ENCODE measurements at regions not wholly inside any gene's neighbourhood (a gene's known extent, or its start where the extent isn't known, plus 50 kb on each side); places are given as distances from the start of the nearest gene placed in this dataset.

DNA sequence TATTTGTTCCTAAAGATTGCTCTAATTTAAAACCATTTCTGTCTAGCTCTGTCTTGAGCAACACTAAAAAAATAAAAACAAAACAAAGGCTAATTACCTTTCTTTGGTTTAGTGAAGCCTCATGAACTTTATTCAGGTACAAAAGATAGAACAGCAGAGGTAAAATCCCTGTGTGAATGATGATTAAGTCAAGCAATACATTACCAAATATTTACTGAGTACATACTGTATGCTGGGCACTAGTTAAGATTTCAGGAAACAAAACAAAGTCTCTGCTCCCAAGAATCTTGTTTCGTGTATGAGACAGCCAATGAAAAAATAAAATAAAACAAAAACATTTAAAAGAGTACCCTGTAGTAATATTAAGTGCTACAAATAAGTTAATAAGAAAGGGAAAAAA is 257.5 kb downstream of the RND3 start:
- no peaks in the 10 kb centered on the region for H3K4me1 Mint-ChIP-seq (ENCODE audit: low read depth)
- no peaks in the 10 kb centered on the region for H3K36me3 Mint-ChIP-seq (ENCODE audit: low read depth)
- intact Hi-C loops (cut with micrococcal nuclease), result no loop called here
- no peaks in the 10 kb centered on the region for H3K27me3 Mint-ChIP-seq (ENCODE audit: low read depth)
- DNase-seq (ENCODE audit: low spot score), result no peak
- no peak overlapping the region for H3K4me3 Mint-ChIP-seq (ENCODE audit: low read depth)
- no peaks in the 10 kb centered on the region for H3K9me3 Mint-ChIP-seq
- no peak overlapping the region for H3K27ac Mint-ChIP-seq

DNA sequence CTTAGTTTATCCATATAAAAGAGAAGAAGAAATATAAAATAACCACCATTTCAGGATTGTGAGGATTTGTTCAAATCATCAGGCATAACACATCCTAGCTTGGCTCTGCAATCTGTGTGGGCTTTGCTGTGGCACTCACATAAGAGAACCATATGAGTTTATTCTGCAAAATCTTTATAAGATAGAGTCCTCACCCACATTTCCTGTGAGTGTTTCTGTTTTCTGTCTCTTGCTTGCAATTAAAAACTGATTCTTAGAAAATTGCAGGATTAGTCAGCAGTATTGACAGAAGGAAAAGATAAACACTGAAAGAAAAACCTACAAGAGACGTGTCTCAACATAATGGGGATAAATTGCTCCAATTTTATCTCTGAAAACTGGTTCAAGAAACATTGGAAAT is 258.5 kb downstream of the RND3 start:
- H3K27me3 Mint-ChIP-seq (ENCODE audit: low read depth), result no peaks in the 10 kb centered on the region
- no peaks in the 10 kb centered on the region for H3K9me3 Mint-ChIP-seq
- H3K4me1 Mint-ChIP-seq (ENCODE audit: low read depth), result no peaks in the 10 kb centered on the region
- H3K36me3 Mint-ChIP-seq (ENCODE audit: low read depth), result no peaks in the 10 kb centered on the region
- DNase-seq (ENCODE audit: low spot score), result no peak
- no peak overlapping the region for H3K27ac Mint-ChIP-seq
- intact Hi-C loops (cut with micrococcal nuclease), result no loop called here
- H3K4me3 Mint-ChIP-seq (ENCODE audit: low read depth), result no peak overlapping the region

DNA sequence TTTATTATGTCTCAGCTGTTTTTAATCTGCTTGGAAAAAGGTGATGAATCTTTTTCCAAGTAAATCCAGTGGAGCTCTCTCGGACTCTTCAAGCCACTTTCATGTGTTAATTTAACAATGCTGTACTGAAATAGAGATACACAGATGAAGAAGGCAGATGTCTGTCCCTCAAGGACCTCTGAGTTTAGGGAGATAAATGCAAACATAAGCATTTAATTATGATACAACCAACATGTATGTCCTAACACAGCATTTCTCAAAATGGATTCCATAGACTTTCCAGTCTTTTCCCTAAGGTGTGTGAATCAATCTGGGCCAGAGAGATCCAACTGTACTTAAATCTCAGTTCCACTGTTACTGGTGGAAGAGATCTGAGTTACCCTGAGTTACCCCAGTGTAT is 262.4 kb downstream of the RND3 start:
- no peak for DNase-seq (ENCODE audit: low spot score)
- intact Hi-C loops (cut with micrococcal nuclease), result no loop called here
- H3K27me3 Mint-ChIP-seq (ENCODE audit: low read depth), result no peaks in the 10 kb centered on the region
- no peaks in the 10 kb centered on the region for H3K4me1 Mint-ChIP-seq (ENCODE audit: low read depth)
- H3K9me3 Mint-ChIP-seq, result no peaks in the 10 kb centered on the region
- H3K27ac Mint-ChIP-seq, result no peak overlapping the region
- H3K4me3 Mint-ChIP-seq (ENCODE audit: low read depth), result no peak overlapping the region
- no peaks in the 10 kb centered on the region for H3K36me3 Mint-ChIP-seq (ENCODE audit: low read depth)

DNA sequence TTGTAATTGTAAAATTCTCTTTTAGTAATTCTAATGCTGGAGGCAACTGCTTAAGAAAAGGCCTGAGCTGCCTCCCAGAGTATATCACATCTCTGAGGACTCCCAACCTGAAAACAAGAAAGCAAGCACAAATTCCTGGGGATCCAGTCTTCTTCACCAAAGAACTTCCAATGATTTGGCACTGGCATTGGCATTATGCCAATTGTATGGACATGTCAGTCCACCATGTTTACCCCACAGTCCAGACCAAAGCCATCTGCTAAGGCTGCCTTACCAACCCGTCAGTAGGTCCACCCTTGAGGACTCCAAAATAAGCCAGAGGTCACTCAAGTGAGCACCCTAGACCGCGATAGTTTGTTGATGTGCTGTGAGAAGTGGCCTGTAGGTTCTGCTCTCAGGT is 263.1 kb downstream of the RND3 start:
- no peak for DNase-seq (ENCODE audit: low spot score)
- H3K27me3 Mint-ChIP-seq (ENCODE audit: low read depth), result no peaks in the 10 kb centered on the region
- H3K36me3 Mint-ChIP-seq (ENCODE audit: low read depth), result no peaks in the 10 kb centered on the region
- no peak overlapping the region for H3K4me3 Mint-ChIP-seq (ENCODE audit: low read depth)
- H3K27ac Mint-ChIP-seq, result no peak overlapping the region
- no peaks in the 10 kb centered on the region for H3K9me3 Mint-ChIP-seq
- intact Hi-C loops (cut with micrococcal nuclease), result no loop called here
- no peaks in the 10 kb centered on the region for H3K4me1 Mint-ChIP-seq (ENCODE audit: low read depth)

DNA sequence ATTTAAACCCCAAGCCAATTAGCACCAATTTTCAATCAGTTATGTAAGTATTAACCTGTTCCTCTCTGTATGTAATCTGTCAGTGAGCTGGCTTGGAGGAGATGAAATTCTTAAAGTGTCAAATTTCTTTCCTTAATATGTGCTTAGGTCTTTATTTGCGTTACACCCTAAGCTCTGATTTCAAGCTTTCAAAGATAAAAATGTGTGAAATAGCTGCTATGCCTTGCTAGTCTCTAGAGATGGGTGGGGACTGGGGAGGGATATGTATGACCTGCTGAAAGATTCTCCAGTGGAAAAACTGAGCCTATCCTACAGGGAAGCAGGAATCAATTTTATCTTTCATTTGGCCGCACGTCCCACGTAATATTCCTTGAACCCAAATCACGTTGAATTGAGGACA is 264.5 kb downstream of the RND3 start:
- no peaks in the 10 kb centered on the region for H3K4me1 Mint-ChIP-seq (ENCODE audit: low read depth)
- no peak overlapping the region for H3K4me3 Mint-ChIP-seq (ENCODE audit: low read depth)
- no peaks in the 10 kb centered on the region for H3K27me3 Mint-ChIP-seq (ENCODE audit: low read depth)
- no peaks in the 10 kb centered on the region for H3K9me3 Mint-ChIP-seq
- no peak overlapping the region for H3K27ac Mint-ChIP-seq
- no peaks in the 10 kb centered on the region for H3K36me3 Mint-ChIP-seq (ENCODE audit: low read depth)
- intact Hi-C loops (cut with micrococcal nuclease), result no loop called here
- no peak for DNase-seq (ENCODE audit: low spot score)

DNA sequence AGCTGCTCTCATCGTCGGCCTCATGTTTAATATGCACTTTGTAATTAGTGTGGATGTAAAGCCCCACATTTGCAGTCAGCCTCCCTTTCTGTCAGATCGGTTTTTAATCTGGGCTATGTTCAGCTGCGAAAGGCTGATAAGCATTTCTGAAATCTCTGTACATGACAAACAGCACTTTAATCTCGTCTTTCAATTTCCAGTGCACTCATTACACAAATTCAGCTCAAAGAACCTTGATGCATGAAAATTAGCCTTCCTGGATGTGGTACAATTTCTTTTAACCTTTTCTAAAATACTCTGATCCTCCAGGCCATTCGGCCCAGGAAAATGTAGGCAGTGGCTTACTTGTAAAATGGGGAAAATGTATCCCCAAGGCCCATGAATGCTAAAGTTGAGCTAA is 265.1 kb downstream of the RND3 start:
- Mint-ChIP-seq H3K4me3 (ENCODE audit: low read depth) (no peak overlapping the region), H3K27ac (no peak overlapping the region), H3K4me1 (ENCODE audit: low read depth) (no peaks in the 10 kb centered on the region), H3K36me3 (ENCODE audit: low read depth) (no peaks in the 10 kb centered on the region), H3K9me3 (no peaks in the 10 kb centered on the region), H3K27me3 (ENCODE audit: low read depth) (no peaks in the 10 kb centered on the region)
- no peak for DNase-seq (ENCODE audit: low spot score)
- intact Hi-C loops (cut with micrococcal nuclease), result no loop called here

DNA sequence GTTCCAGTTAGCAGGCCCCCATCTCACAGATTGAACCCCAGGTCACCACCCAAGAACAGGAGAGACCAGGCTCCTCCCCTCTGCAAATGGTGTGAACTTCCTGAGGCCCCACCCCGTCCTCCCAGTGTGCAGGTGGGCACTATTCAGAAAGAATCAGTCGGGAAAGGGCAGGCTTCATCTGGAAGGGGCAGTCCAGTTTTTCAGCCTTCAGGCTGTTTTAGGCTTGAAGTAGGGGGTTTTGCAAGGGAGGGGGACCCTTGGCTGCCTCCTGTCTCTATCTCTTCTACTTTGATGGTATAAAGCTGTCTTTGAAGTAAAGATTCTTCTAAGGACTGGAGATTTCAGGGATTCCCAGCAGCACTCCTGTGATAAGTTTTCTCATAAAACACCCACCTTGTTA is 267.6 kb downstream of the RND3 start:
- H3K4me1 Mint-ChIP-seq (ENCODE audit: low read depth), result no peaks in the 10 kb centered on the region
- no peak overlapping the region for H3K4me3 Mint-ChIP-seq (ENCODE audit: low read depth)
- no peaks in the 10 kb centered on the region for H3K27me3 Mint-ChIP-seq (ENCODE audit: low read depth)
- no peak for DNase-seq (ENCODE audit: low spot score)
- intact Hi-C loops (cut with micrococcal nuclease), result no loop called here
- H3K27ac Mint-ChIP-seq, result no peak overlapping the region
- H3K36me3 Mint-ChIP-seq (ENCODE audit: low read depth), result no peaks in the 10 kb centered on the region
- H3K9me3 Mint-ChIP-seq, result no peaks in the 10 kb centered on the region

DNA sequence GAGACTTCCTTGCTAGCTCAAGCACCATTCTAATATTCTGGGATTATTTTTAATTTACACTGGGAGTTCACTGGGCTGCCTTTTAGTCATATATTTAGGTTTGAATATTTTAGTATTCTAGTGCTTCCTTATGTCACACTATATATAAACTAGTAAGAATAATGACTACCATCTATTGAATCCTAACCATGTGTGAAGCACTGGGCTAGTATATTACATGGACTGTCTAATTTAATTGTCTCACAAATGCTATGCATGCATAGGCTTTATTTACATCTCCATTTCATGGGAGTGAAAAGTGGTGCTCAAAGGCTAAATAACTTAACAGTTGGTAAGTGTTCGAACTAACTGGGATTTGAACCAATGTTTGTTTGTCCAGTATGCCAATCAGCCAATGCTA is 272.4 kb downstream of the RND3 start:
- H3K4me1 Mint-ChIP-seq (ENCODE audit: low read depth), result no peaks in the 10 kb centered on the region
- H3K27me3 Mint-ChIP-seq (ENCODE audit: low read depth), result no peaks in the 10 kb centered on the region
- H3K9me3 Mint-ChIP-seq, result no peaks in the 10 kb centered on the region
- H3K4me3 Mint-ChIP-seq (ENCODE audit: low read depth), result no peak overlapping the region
- no peak overlapping the region for H3K27ac Mint-ChIP-seq
- no peak for DNase-seq (ENCODE audit: low spot score)
- H3K36me3 Mint-ChIP-seq (ENCODE audit: low read depth), result no peaks in the 10 kb centered on the region
- intact Hi-C loops (cut with micrococcal nuclease), result no loop called here

DNA sequence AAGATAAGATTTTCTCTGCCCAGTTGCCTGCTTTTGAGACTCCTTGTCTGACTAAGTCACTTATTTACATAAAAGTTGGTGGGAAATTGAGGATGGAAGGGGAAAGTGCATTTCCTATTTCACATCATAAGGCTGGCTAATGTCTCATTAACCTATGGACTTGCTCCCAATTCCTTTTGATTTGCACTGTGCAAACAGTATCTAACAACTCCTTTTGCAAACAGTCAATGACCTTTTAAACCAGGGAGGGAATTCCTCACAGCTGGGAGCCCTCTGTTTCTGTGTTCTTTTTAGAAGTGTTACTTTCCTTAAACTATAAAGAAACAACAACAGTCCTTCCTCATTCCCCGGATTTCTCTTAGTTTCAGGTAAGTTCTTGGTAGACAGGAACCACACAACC is 272.8 kb downstream of the RND3 start:
- Mint-ChIP-seq H3K27me3 (ENCODE audit: low read depth) (no peaks in the 10 kb centered on the region), H3K4me1 (ENCODE audit: low read depth) (no peaks in the 10 kb centered on the region), H3K27ac (no peak overlapping the region), H3K4me3 (ENCODE audit: low read depth) (no peak overlapping the region), H3K9me3 (no peaks in the 10 kb centered on the region), H3K36me3 (ENCODE audit: low read depth) (no peaks in the 10 kb centered on the region)
- no peak for DNase-seq (ENCODE audit: low spot score)
- intact Hi-C loops (cut with micrococcal nuclease), result no loop called here

DNA sequence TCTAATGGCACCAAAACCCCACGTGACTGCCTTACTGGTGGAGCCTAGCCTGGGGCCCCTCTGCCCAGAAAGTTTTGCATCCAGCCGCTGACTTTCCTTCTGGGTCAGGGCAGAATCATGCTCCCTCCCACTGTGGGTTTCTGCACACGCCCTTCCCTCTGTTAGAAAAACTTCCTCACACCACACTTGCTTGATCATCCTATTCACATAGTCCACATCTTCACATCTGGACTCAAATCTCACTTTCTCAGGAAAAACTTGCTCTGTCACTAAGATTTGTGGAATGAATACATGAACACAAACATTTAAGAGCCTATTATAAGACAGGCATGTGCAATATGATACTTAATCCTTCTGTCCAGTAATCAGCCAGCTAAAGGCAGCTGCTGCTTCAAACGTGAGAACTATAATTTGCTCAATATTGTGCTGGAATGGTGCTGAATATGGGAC is 274.7 kb downstream of the RND3 start:
- no peak overlapping the region for H3K4me3 Mint-ChIP-seq (ENCODE audit: low read depth)
- no peak for DNase-seq (ENCODE audit: low spot score)

DNA sequence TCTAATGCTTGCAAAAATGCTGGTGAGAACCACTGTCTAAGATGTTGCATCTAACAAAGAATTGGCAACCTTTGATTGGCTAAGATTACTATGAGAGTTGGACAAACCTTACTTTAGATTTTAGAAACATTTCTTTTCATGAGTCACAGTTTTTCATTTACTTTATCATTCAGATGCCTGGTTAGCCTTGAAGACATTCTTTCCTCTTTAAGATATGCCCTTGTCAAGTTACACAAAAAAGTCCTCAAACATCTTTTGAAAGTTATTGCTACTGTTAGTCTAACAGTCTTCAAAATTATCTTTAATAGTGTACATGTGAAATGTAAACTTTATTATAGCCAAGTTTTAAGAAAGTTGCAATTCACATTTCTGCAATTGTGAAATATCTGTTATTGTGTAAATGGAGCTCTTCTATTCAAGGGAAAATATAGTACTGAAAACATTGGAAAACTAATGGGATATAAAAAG is 276.3 kb downstream of the RND3 start:
- intact Hi-C loops (cut with micrococcal nuclease), result no loop called here
- Mint-ChIP-seq H3K27ac (no peak overlapping the region), H3K4me3 (ENCODE audit: low read depth) (no peak overlapping the region), H3K4me1 (ENCODE audit: low read depth) (no peaks in the 10 kb centered on the region), H3K27me3 (ENCODE audit: low read depth) (no peaks in the 10 kb centered on the region), H3K9me3 (no peaks in the 10 kb centered on the region), H3K36me3 (ENCODE audit: low read depth) (no peaks in the 10 kb centered on the region)
- DNase-seq (ENCODE audit: low spot score), result no peak

More for the DNA sequence above, 274.7 kb downstream of the RND3 start:
- no peaks in the 10 kb centered on the region for H3K27me3 Mint-ChIP-seq (ENCODE audit: low read depth)
- H3K9me3 Mint-ChIP-seq, result no peaks in the 10 kb centered on the region
- H3K27ac Mint-ChIP-seq, result no peak overlapping the region
- no peaks in the 10 kb centered on the region for H3K36me3 Mint-ChIP-seq (ENCODE audit: low read depth)
- no peaks in the 10 kb centered on the region for H3K4me1 Mint-ChIP-seq (ENCODE audit: low read depth)
- intact Hi-C loops (cut with micrococcal nuclease), result no loop called here

DNA sequence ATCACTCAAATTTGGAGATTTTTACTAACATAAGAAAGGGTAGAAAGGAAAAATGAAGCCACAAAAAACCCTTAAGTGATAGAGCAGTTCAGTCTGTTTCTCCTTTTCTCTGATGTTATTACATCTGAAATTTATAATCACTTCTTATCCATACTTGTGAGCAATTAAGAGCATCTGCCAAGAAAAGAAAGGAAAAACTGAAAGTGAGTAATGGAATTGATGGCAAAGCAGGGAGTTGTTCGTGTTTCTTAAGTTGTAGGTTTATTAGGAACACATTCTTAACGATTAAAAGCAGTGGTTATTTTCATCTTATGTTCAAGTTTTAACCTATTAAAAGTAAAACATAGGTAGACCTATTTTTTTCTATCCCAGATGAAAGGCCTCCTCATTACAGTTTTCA is 277.7 kb downstream of the RND3 start:
- Mint-ChIP-seq H3K9me3 (no peaks in the 10 kb centered on the region), H3K4me3 (ENCODE audit: low read depth) (no peak overlapping the region), H3K27ac (no peak overlapping the region), H3K27me3 (ENCODE audit: low read depth) (no peaks in the 10 kb centered on the region), H3K4me1 (ENCODE audit: low read depth) (no peaks in the 10 kb centered on the region), H3K36me3 (ENCODE audit: low read depth) (no peaks in the 10 kb centered on the region)
- DNase-seq (ENCODE audit: low spot score), result no peak
- intact Hi-C loops (cut with micrococcal nuclease), result no loop called here

DNA sequence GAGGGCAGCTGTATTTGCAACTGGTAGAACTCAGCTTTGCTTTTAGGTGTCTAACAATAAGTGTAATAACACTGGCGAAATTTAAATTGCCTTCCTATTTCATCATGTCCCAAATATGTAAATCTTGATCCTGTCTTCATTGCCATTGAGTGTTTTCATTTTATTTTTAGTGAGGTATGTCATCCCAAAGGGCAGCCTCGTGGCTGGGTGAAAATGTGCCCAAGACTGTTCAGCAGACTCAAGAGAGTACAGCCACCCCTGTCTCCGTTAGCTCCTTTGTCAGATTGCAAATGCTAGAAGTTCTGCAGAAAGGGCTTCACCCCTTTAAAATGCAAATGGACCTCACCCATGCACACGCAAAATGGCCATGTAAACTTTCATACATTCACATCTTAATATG is 278.8 kb downstream of the RND3 start:
- intact Hi-C loops (cut with micrococcal nuclease), result no loop called here
- Mint-ChIP-seq H3K27ac (no peak overlapping the region), H3K4me3 (ENCODE audit: low read depth) (no peak overlapping the region), H3K36me3 (ENCODE audit: low read depth) (no peaks in the 10 kb centered on the region), H3K9me3 (no peaks in the 10 kb centered on the region), H3K4me1 (ENCODE audit: low read depth) (no peaks in the 10 kb centered on the region), H3K27me3 (ENCODE audit: low read depth) (no peaks in the 10 kb centered on the region)
- no peak for DNase-seq (ENCODE audit: low spot score)

DNA sequence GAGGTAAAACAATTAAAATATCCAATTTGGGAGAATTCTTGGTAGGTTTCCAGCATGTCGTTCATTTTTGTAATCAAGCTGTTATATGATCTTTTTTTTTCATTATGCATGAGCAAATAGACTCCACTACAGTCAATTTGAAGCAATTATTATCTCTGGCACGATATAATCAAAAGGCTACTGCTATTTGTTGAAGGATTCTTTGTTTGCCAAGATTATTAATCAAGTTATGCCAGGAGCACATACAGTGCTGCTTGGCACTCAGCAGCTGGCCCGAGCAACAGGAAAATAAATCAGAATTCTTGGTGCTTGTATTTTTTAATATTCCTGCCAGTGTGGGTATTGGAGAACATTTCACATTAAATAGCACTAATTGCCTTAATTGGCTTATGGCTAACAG is 279.5 kb downstream of the RND3 start:
- Mint-ChIP-seq H3K9me3 (no peaks in the 10 kb centered on the region), H3K27me3 (ENCODE audit: low read depth) (no peaks in the 10 kb centered on the region), H3K36me3 (ENCODE audit: low read depth) (no peaks in the 10 kb centered on the region), H3K27ac (no peak overlapping the region), H3K4me3 (ENCODE audit: low read depth) (no peak overlapping the region), H3K4me1 (ENCODE audit: low read depth) (no peaks in the 10 kb centered on the region)
- intact Hi-C loops (cut with micrococcal nuclease), result no loop called here
- no peak for DNase-seq (ENCODE audit: low spot score)

All from activated T-helper 2 cell treated with anti-CD3 and anti-CD28 coated beads, Interferon-gamma antibody, Interleukin-2, Interleukin-4, amounts not matched to agents 10 μg/mL and 5 μg/mL and 100 μg/mL, durations not matched to agents 14 hours and 24 hours and 36 hours (primary cell).